ENCODE measurements at regions not wholly inside any gene's neighbourhood (a gene's known extent, or its start where the extent isn't known, plus 50 kb on each side); places are given as distances from the start of the nearest gene placed in this dataset.

DNA sequence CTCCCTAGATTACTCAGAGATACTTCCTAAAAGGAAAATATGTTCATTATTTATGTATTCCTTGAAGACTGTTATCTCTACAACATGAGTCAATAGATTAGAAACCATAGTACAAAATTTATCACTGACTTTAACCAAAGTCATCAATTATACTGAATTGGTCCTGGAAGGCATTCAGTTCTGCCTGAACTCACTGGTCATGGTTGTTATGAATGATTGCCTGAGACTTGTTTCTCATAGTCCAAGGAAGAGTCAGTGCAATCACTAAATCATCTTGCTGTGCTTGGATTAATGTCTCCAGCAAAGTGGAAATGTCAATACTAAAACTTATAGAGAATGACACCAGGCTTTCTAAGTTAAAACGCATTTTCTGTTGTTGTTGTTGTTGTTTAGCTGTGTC, 878.6 kb upstream of the MANEA start:
- TF ChIP-seq, protein P1, sequence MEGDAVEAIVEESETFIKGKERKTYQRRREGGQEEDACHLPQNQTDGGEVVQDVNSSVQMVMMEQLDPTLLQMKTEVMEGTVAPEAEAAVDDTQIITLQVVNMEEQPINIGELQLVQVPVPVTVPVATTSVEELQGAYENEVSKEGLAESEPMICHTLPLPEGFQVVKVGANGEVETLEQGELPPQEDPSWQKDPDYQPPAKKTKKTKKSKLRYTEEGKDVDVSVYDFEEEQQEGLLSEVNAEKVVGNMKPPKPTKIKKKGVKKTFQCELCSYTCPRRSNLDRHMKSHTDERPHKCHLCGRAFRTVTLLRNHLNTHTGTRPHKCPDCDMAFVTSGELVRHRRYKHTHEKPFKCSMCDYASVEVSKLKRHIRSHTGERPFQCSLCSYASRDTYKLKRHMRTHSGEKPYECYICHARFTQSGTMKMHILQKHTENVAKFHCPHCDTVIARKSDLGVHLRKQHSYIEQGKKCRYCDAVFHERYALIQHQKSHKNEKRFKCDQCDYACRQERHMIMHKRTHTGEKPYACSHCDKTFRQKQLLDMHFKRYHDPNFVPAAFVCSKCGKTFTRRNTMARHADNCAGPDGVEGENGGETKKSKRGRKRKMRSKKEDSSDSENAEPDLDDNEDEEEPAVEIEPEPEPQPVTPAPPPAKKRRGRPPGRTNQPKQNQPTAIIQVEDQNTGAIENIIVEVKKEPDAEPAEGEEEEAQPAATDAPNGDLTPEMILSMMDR (IDR thresholded peaks at IDR 0.05): no peak
- no peak for TF ChIP-seq POLR2A (IDR thresholded peaks at IDR 0.05)
